ENCODE measurements at regions not wholly inside any gene's neighbourhood (a gene's known extent, or its start where the extent isn't known, plus 50 kb on each side); places are given as distances from the start of the nearest gene placed in this dataset.

- TF ChIP-seq GATA3 (IDR thresholded peaks at IDR 0.05; ENCODE audit: low read depth, low read length) (no peak), GATA2 (IDR thresholded peaks at IDR 0.05; ENCODE audit: low read depth, low read length) (no peak)
These were observed 211.2 kb upstream of the GLRA1 start for GRCh38 chr5:152135827-152136226.

DNA sequence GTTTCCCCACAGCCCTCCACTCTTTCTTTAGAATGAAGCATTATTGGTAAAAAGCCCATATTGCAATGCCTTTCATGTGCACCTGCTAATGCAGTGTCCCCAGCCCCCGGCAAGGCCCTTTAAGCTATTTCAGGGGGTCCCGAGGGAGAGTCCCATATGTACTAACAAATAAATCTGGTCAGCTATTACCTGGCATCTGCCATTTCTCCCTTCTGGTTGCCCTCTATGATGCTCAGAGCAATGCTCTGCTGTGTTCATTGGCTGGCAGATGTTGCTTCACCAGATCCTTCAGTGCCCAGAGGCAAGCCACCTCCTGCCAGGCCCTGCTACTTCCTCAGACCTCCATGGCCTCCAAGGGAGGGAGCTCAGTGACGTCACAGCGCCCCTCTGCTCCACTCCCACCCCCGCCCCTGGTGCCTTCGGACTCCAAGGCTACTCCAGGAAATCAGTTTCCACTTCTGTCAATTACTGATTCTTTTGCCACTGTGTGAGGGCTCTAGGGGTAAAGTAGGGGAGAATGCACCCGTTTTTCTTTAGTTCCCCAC lies 201.1 kb upstream of the GLRA1 start:
- no peak for TF ChIP-seq GATA2 (IDR thresholded peaks at IDR 0.05; ENCODE audit: low read depth, low read length)
- TF ChIP-seq GATA3 (IDR thresholded peaks at IDR 0.05; ENCODE audit: low read depth, low read length): no peak

DNA sequence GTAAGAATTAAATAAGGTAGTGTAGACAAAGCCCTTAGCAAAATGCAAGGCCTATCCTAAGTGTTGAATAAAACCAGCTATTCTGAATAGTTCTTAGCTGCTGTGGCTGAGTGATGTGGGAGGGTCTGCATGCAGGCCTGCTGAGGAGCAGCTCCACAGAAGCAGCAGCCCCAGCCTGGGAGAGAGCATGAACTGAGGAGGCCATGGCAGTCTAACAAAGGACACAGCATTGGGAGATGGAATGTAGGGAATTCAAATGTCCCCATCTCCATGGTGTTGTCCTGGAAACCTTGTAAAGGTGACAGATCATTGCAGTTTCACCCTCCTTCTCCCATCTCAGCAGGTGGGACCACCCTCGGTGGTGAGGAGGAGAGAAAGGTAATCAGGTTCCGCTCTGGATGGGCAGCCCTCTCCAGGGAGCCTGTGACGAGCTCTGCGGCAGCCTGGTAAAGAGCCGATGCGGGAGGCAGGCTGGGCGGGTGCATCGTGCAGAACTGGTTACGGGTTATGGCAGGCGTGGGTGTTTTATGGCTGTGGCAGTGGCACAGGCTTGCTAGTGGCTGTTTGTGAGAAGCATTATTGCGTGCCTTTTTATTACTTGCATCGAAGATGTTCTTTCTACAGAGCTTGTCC lies 199.9 kb upstream of the GLRA1 start:
- TF ChIP-seq GATA3 (IDR thresholded peaks at IDR 0.05; ENCODE audit: low read depth, low read length): no peak
- no peak for TF ChIP-seq GATA2 (IDR thresholded peaks at IDR 0.05; ENCODE audit: low read depth, low read length)

DNA sequence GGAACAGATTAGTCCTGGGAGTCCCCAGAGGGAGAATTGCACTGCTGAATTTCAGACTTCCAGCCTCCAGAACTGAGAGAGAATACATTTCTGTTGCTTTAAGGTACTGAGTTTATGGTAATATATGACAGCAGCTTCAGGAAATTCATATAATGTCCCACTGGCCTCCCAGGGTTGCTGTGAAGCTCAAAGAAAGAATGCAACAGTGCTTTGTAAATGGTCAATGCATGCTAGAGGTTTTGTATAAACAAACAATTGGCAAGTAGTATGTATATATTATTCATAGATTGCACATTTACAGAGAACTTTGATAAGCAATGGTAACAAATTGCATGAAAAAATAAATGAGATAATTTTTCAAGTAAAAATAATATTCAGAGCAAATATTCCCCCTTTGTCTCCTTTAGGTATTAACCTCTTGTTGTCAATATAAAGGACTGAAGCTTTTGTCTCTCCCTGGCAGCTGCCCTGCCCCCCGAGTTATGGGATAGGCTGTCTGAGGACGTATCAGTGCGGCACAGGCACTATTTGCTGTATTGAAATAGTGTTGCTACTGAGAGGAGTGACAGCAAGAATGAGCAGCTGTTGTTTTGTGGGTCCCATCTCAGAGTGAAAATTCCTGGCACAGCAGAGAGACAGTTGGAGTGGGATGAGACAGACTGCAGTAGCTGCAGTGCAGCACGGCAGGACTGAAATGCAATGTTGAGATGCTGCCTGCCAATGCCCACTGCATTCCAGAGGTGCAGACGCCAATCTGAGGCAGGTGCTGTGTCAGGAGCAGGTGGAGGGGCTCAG lies 194.2 kb upstream of the GLRA1 start:
- TF ChIP-seq GATA3 (IDR thresholded peaks at IDR 0.05; ENCODE audit: low read depth, low read length): no peak
- no peak for TF ChIP-seq GATA2 (IDR thresholded peaks at IDR 0.05; ENCODE audit: low read depth, low read length)

DNA sequence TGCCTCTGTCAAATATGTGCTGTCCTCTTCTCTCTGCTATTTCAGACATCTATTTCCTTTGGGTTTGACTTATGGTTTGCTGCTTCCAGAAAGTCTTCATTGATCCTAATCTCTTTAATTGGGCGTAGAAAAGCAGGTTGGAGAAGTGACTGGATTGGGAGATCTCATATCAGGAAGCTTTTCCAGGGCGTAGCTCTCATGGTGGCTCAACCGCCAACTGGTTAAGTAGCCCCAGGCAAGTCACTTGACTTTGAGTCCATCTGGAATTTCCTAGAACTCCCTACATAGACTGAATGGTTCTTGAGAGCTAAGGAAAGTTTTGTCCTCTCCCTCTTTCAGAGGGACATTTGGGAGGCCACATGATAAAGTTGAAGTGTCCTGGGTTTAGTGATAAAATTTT lies 192.3 kb upstream of the GLRA1 start:
- TF ChIP-seq GATA2 (IDR thresholded peaks at IDR 0.05; ENCODE audit: low read depth, low read length) (no peak), GATA3 (IDR thresholded peaks at IDR 0.05; ENCODE audit: low read depth, low read length) (no peak)

DNA sequence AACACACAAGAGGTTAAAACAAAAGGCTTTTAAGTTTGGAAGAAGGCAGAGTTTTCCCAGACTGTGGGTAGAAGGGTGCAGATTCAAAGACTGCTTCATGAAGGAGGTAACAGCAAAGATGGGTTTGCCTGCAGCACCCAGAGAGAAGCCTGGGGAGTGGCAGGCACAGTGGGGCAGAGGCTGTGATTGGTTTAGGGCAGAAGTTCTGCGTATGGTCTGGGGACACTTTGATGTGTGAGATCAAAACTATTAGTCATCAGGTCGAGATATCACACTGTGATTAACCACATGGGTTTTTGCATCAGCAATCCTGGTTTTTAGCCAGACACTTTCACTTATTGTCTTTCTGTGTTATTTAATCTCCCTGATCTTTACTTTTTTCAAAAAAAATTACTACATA lies 188.8 kb upstream of the GLRA1 start:
- TF ChIP-seq GATA3 (IDR thresholded peaks at IDR 0.05; ENCODE audit: low read depth, low read length) (no peak), GATA2 (IDR thresholded peaks at IDR 0.05; ENCODE audit: low read depth, low read length) (no peak)

- TF ChIP-seq GATA3 (IDR thresholded peaks at IDR 0.05; ENCODE audit: low read depth, low read length) (no peak), GATA2 (IDR thresholded peaks at IDR 0.05; ENCODE audit: low read depth, low read length) (no peak)
These were observed 182.6 kb upstream of the GLRA1 start for GRCh38 chr5:152107220-152107619.

DNA sequence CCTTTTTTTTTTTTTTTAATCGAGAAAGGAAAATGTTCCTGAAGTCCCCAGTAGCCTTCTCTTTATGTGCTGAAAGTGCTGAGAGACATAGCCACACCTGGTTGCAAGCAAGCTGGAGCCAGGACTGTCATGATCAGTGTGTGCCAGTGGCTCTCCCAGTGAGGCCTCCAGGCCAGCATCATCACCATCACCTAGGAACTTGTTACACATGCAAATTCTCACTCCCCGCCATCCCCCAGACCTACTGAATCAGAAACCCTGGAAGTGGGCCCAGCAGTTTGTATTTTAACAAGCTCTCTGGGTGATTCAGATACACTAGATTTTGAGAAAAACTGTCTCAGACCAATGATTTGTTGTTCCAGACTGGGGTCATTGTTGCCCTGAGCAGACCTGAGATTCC lies 181.9 kb upstream of the GLRA1 start:
- TF ChIP-seq GATA2 (IDR thresholded peaks at IDR 0.05; ENCODE audit: low read depth, low read length) (no peak), GATA3 (IDR thresholded peaks at IDR 0.05; ENCODE audit: low read depth, low read length) (no peak)

DNA sequence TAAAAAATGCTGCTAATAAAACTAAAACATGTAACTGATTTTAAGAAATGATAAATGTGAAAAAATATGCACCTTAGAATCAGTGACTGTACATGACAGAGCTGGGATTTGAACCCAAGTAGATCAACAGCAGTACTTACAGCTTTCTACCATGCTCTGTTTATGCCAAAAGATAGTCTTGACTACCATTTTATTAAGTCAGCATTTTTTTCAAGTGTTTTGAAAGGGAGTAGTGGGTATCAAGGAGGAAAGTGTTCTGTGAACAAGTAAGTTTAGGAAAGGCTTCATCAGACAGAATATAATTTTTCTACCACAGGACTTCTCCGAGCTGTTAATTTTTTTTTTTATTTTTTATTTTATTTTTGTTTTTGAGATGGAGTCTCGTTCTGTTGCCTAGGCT lies 180.4 kb upstream of the GLRA1 start:
- TF ChIP-seq GATA3 (IDR thresholded peaks at IDR 0.05; ENCODE audit: low read depth, low read length) (no peak), GATA2 (IDR thresholded peaks at IDR 0.05; ENCODE audit: low read depth, low read length) (no peak)

DNA sequence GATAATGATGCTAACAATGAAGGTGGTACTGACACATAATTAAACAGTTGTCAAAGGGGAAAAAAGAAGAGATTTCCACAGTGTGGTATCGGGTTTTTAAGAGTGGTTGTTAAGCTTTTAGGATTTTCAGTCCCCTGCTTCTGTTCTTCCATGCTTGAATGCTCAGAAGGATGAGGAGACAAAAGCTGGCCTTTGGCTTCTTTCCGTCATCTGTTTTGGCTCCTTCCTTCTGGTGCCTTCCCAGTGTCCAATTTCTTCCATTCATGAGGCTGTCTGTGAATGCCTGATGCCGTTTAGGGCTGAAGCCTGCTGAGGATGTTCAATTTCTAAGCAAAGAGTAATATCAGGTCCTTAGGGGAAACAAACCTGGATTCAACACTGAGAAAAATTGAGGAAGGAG lies 179.6 kb upstream of the GLRA1 start:
- TF ChIP-seq GATA2 (IDR thresholded peaks at IDR 0.05; ENCODE audit: low read depth, low read length): no peak
- TF ChIP-seq GATA3 (IDR thresholded peaks at IDR 0.05; ENCODE audit: low read depth, low read length): no peak

DNA sequence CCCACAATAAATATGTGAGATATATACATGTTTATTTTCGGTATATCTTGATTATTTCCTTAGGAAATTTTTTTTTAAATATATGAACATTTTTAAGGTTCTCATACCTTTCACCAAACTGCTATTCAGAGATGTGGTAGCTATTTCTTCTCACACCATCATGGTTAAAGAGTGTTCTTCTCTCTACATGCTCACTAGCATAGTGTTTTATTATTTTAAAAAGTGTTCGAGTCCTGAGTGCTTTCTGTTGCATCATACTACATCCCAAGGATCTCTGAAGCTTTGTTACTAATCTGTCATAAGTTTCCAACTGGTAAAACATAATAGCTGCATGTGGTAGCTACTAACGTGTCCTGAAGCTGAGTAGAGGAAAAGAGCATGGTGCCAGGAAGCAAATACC lies 177.4 kb upstream of the GLRA1 start:
- TF ChIP-seq GATA2 (IDR thresholded peaks at IDR 0.05; ENCODE audit: low read depth, low read length): no peak
- TF ChIP-seq GATA3 (IDR thresholded peaks at IDR 0.05; ENCODE audit: low read depth, low read length): no peak

DNA sequence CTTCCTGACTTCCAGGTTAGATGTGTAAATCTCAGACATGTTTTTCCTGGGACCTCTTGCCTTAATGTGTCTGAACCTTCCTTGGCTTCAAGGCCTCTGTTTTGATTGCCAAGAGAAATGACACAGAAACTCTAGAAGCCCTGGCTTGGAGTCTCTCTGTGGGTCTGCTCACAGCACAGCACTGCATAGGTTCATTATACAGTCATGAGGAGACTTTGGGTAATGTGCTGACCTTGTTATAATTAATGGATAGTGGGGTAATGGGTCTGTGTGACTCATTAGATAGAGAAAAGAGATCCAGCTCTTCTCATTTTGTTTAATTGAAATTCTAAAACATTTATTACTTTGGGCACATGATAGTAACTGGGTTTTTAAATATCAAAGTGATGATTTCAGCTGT lies 175.8 kb upstream of the GLRA1 start:
- TF ChIP-seq GATA2 (IDR thresholded peaks at IDR 0.05; ENCODE audit: low read depth, low read length) (no peak), GATA3 (IDR thresholded peaks at IDR 0.05; ENCODE audit: low read depth, low read length) (no peak)

- TF ChIP-seq GATA3 (IDR thresholded peaks at IDR 0.05; ENCODE audit: low read depth, low read length) (no peak), GATA2 (IDR thresholded peaks at IDR 0.05; ENCODE audit: low read depth, low read length) (no peak)
These were observed 172.5 kb upstream of the GLRA1 start for GRCh38 chr5:152097128-152097527.

DNA sequence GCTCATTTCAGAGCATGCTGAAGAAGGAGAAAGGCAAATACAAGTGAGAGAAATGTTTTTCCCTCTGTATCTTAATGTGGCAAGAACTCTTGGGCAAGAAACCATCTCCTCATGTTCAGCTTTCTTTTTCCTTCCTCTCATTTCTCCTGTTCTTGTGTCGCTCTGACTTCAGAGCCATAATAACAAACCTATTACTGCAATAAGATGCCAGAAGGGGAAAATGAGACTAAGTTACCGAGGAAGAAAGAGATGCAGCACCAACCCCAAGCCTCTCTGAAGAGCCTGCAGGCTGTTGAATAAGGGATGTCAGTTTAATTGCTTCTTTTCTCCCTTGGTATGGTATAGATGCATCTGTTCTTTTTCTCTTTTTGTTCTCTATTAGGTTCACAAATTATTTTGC lies 170.1 kb upstream of the GLRA1 start:
- no peak for TF ChIP-seq GATA2 (IDR thresholded peaks at IDR 0.05; ENCODE audit: low read depth, low read length)
- TF ChIP-seq GATA3 (IDR thresholded peaks at IDR 0.05; ENCODE audit: low read depth, low read length): no peak

DNA sequence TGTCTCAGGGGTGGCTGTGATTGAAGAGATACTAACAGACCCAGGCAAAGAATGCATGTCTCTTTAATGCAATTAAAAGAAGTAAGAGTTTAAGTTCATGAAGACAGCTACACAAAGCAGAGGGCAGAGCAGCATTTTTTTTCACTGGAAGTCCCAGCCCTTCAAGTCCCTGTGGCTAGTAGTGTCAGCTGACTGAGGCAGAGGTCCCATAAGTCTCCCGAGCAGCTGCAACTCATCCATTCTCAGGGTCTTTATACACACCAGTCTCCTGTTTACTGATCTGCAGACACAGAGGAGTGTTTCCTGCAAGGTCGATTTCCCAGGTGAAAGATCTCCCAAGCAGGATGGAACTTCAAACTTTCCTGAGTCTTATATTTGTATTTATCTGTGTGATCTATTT lies 169.4 kb upstream of the GLRA1 start:
- no peak for TF ChIP-seq GATA2 (IDR thresholded peaks at IDR 0.05; ENCODE audit: low read depth, low read length)
- no peak for TF ChIP-seq GATA3 (IDR thresholded peaks at IDR 0.05; ENCODE audit: low read depth, low read length)

Data from SH-SY5Y (cell line).